WTC11 (cell line): ENCODE measurements at regions not wholly inside any gene's neighbourhood (a gene's known extent, or its start where the extent isn't known, plus 50 kb on each side); places are given as distances from the start of the nearest gene placed in this dataset.
A peak's percentile ranks its signal among the peaks of the same experiment; 100 is the strongest.
"Not testable (repeated sequence)": the region's sequence is repeated elsewhere in the genome, so short reads cannot be mapped to it uniquely, and the experiment has no call there.

Source experiments
- ATAC-seq: fragments of 200-7000 bp; cut with Tn5 transposase; 2 replicates; pipeline ENCODE4 v1.10.0; 2021; ENCODE audit warnings: mild to moderate bottlenecking, moderate library complexity
- CTCF ChIA-PET: fragments of 300-600 bp; sonication (Branson Sonifier 250); formaldehyde crosslinking; loops from one replicate; lab custom pipeline; 2021; ENCODE audit warnings: antibody characterized with exemption; lab: Charles Lee
- POLR2A ChIA-PET: fragments of 350-600 bp; sonication (Branson Sonifier 250); formaldehyde crosslinking; loops from one replicate; lab custom pipeline; 2021; ENCODE audit warnings: antibody characterized with exemption; lab: Charles Lee
- DNase-seq: peaks from one replicate; pipeline ENCODE4 v3.0.0; 2021; ENCODE audit warnings: low spot score
- H3K27ac Mint-ChIP-seq: 2 replicates; pipeline ENCODE4 v1.8.0; 2021; ENCODE audit warnings: mixed read lengths
- H3K27me3 Mint-ChIP-seq: 2 replicates; pipeline ENCODE4 v1.8.0; 2021; ENCODE audit warnings: low read depth, mild to moderate bottlenecking, moderate library complexity, mixed read lengths
- H3K36me3 Mint-ChIP-seq: 2 replicates; pipeline ENCODE4 v1.8.0; 2021; ENCODE audit warnings: mixed read lengths
- H3K4me1 Mint-ChIP-seq: 2 replicates; pipeline ENCODE4 v1.8.0; 2022; ENCODE audit warnings: mixed read lengths
- H3K4me3 Mint-ChIP-seq: 2 replicates; pipeline ENCODE4 v1.8.0; 2021; ENCODE audit warnings: mild to moderate bottlenecking, moderate library complexity, mixed read lengths
- H3K9me3 Mint-ChIP-seq: 2 replicates; pipeline ENCODE4 v1.8.0; 2021; ENCODE audit warnings: mixed read lengths

DNA sequence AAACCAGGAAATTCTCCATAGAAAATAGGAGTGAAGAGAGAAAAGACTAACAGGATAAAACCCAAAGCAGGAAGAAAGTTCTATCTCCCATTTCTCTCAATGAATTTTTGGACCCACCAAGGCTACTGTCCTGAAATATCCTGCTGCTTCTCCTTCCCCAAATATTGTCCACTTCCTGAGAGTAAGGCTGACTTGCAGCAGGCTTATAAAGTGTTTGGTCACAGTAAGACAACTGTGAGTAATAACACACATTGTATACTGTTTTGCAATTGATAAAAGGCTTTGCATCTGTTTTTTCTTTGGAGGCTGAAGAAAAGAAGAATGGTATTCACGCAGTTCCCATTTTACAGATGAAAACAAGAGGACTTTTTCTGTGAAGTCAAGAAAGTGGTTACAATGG lies 52.8 kb downstream of the FOXD4L6 start:
- DNase-seq, H3K36me3 Mint-ChIP-seq, H3K4me1 Mint-ChIP-seq, ATAC-seq, POLR2A ChIA-PET, H3K27ac Mint-ChIP-seq, CTCF ChIA-PET, H3K9me3 Mint-ChIP-seq: not testable (repeated sequence)
- Mint-ChIP-seq H3K4me3 (peak overlapping the region; percentile 69; the same call in 1 of the 2 replicates), H3K27me3 (peaks cover 78% of the 10 kb centered on the region)

DNA sequence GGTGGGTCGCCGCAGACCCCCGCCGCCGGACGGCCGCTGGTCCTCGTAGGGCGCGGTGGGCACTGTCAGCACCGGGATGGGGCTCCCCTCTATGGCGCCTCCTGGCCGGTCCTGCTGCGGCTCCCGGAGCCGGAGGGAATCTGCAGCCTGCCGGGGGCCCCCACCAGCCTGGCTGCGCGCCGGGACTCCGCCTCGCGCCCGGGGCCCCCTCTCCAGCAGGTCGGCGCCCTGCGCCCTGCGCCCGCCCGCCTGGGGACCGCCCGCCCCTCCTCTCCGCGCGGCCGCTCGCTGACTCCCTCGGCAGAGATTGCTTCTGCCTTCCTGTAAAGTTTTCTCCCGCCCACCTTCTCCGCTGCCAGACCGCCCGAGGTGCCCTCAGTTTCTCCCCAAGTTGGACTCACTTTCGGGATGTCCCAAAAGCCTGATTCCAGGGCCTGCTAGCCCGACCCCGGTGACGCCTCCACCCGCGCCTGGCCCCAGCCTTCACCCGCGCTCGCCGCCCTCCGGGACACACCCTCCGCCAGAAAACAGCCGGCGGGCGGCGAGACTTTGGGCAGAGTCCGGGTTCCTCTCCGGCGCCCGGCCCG lies 54.0 kb downstream of the FOXD4L6 start:
- peak overlapping the region; percentile 69 for H3K4me3 Mint-ChIP-seq
- ATAC-seq (peak; percentile 68), DNase-seq (peak; percentile 28)
- POLR2A ChIA-PET, H3K4me1 Mint-ChIP-seq, H3K36me3 Mint-ChIP-seq, H3K27ac Mint-ChIP-seq, CTCF ChIA-PET, H3K9me3 Mint-ChIP-seq: not testable (repeated sequence)
- peaks cover 80% of the 10 kb centered on the region for H3K27me3 Mint-ChIP-seq

- H3K4me3 Mint-ChIP-seq = peak overlapping the region; percentile 51
- POLR2A ChIA-PET, H3K9me3 Mint-ChIP-seq, CTCF ChIA-PET, DNase-seq, H3K4me1 Mint-ChIP-seq, H3K36me3 Mint-ChIP-seq, H3K27ac Mint-ChIP-seq: not testable (repeated sequence)
- H3K27me3 Mint-ChIP-seq = peaks cover 85% of the 10 kb centered on the region
- peak; percentile 26 for ATAC-seq
These were observed 54.8 kb downstream of the FOXD4L6 start for GRCh38 chr9:41073471-41074243.

DNA sequence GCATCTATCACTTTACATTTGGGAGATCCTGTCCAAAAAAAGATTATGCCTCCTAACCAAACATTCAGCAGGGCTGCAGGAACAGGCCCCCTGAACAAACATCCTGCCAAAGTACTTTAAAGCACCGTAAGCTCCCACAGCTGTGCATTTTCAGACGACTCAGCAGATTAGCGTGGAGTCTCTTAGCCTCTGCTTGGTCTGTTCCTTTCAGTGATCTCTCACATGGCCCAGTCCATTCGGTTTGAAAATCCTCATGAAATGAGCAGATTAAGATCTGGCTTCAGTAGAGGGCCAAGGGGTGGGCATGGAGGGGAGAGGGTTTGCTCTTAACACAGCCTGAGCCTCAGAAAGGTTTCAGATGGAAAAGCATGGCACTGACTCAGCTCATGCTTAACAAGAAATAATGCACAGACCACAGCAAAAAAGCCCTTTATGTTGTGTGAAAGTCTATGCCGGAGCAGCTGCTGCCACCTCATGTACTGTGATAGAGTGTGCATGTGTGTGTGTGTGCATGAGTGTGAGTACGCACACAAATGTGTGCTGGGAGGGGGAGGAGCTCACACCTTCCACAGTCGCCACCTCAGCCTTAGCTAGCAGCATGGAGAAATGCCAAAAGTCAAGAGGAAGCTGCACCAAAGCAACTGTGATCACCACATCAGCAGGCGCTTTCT lies 64.2 kb downstream of the FOXD4L6 start:
- H3K9me3 Mint-ChIP-seq, H3K4me3 Mint-ChIP-seq, H3K4me1 Mint-ChIP-seq, H3K27ac Mint-ChIP-seq, POLR2A ChIA-PET, H3K36me3 Mint-ChIP-seq, CTCF ChIA-PET, DNase-seq: not testable (repeated sequence)
- peak; percentile 43 for ATAC-seq
- H3K27me3 Mint-ChIP-seq = peaks cover 75% of the 10 kb centered on the region

DNA sequence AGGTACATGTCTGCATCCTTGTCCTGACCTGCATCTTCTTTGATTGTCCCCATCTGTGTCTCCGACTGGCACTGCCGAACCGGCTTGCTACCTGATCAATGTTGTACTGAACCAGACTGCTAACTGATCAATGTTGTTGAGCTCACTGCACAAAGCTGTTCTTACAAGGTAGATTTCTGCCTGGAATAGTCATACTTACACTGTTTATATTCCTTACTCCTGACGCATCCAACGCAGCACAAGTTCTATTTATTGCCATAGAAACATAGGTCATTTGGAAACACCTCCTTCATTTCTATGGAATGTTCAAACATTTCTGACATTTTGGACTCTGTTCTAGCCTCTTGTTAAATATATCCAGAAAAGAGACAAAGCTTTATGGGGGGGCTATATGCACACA lies 65.2 kb downstream of the FOXD4L6 start:
- Mint-ChIP-seq H3K9me3 (peaks cover 10% of the 10 kb centered on the region), H3K27me3 (peaks cover 74% of the 10 kb centered on the region)
- H3K4me3 Mint-ChIP-seq, H3K36me3 Mint-ChIP-seq, H3K27ac Mint-ChIP-seq, H3K4me1 Mint-ChIP-seq, POLR2A ChIA-PET, ATAC-seq, CTCF ChIA-PET, DNase-seq: not testable (repeated sequence)

GRCh38 chr9:41059603-41060002 lies 68.9 kb downstream of the FOXD4L6 start:
- DNase-seq, H3K27ac Mint-ChIP-seq, CTCF ChIA-PET, ATAC-seq, H3K4me1 Mint-ChIP-seq, H3K4me3 Mint-ChIP-seq, H3K36me3 Mint-ChIP-seq, POLR2A ChIA-PET: not testable (repeated sequence)
- Mint-ChIP-seq H3K27me3 (peaks cover 74% of the 10 kb centered on the region), H3K9me3 (peaks cover 14% of the 10 kb centered on the region)

DNA sequence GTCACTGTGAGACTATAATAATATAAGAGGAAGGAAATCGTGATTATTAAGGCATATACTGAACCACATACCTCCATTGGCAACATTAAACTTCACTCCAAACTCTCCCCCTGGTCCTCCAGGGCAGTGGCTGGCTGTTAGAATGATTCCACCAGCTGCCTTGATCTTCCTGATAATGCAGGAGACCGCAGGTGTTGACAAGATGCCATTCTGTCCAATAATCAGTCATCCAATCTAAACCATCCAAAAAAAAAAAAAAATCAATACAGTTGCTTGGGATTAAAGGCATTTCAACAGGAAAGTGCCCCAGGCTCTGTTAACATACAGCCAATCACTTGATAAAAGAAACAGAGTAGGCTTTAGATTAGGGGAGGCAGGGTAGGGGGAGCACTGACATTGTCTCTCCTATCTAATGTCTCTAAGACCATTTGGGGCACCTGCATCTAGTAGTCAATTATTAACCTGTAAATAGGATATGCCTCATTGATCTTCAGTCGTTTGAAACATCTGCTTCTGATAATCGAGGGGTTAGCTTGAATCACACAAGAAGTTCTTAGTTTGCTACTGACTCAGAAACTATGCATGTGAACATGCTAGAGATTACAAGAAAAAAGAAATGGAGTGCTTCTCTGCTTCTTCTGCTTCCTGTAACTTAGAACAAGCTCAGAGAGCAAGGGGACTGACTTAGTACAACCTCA lies 74.7 kb downstream of the FOXD4L6 start:
- H3K4me3 Mint-ChIP-seq, CTCF ChIA-PET, DNase-seq, H3K4me1 Mint-ChIP-seq, H3K27ac Mint-ChIP-seq, ATAC-seq, POLR2A ChIA-PET: not testable (repeated sequence)
- peaks cover 13% of the 10 kb centered on the region for H3K36me3 Mint-ChIP-seq
- peaks cover 63% of the 10 kb centered on the region for H3K27me3 Mint-ChIP-seq
- peaks cover 34% of the 10 kb centered on the region for H3K9me3 Mint-ChIP-seq

- ATAC-seq, H3K4me3 Mint-ChIP-seq, H3K4me1 Mint-ChIP-seq, DNase-seq, CTCF ChIA-PET, POLR2A ChIA-PET, H3K27ac Mint-ChIP-seq: not testable (repeated sequence)
- peaks cover 59% of the 10 kb centered on the region for H3K27me3 Mint-ChIP-seq
- peaks cover 33% of the 10 kb centered on the region for H3K9me3 Mint-ChIP-seq
- H3K36me3 Mint-ChIP-seq = peaks cover 13% of the 10 kb centered on the region
These were observed 79.8 kb downstream of the FOXD4L6 start for GRCh38 chr9:41048672-41049071.

DNA sequence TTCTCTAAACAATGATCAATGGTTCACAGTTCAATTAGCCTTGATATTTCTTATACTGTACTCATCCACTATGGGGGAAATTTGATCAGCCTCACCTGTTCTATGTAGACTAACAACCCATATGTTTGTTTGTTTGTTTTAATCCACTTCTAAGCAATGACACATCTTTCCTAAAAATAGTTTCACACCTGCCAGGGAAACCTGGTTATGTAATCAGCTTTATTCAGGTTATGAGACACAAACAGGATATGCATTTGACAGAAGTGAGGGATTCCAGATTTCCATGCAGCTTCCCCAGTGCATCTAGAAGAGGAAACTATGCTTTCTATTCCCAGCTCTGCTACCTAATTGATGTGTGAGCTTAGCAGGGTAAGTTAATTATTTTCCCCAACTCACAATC lies 80.7 kb downstream of the FOXD4L6 start:
- H3K4me1 Mint-ChIP-seq, H3K4me3 Mint-ChIP-seq, DNase-seq, ATAC-seq, H3K27ac Mint-ChIP-seq, CTCF ChIA-PET, POLR2A ChIA-PET: not testable (repeated sequence)
- Mint-ChIP-seq H3K27me3 (peaks cover 66% of the 10 kb centered on the region), H3K36me3 (peaks cover 13% of the 10 kb centered on the region), H3K9me3 (peaks cover 37% of the 10 kb centered on the region)

GRCh38 chr9:41044930-41045329 lies 83.6 kb downstream of the FOXD4L6 start:
- peaks cover 71% of the 10 kb centered on the region for H3K27me3 Mint-ChIP-seq
- not testable (repeated sequence) for H3K4me3 Mint-ChIP-seq

DNA sequence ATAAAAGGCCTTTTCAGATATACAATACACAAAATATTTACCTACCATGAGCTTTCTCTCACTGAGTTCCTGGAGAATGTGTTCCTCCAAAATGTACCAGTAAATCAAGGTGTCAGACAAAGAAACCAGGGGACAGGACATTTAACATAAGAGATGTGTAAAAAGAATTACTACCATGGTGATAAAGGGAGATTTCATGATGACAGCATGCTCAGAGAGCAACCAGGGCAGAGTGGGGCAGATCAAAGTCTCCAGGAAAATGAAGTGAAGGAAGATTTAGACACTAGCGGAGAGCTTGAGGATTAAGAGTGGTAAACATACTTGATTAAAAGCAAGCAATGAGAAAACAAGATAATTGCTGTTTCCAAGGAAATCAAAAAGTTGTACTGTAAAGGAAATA lies 85.0 kb downstream of the FOXD4L6 start:
- CTCF ChIA-PET, POLR2A ChIA-PET, DNase-seq, H3K4me1 Mint-ChIP-seq, H3K27ac Mint-ChIP-seq, H3K4me3 Mint-ChIP-seq, ATAC-seq: not testable (repeated sequence)
- Mint-ChIP-seq H3K36me3 (peaks cover 11% of the 10 kb centered on the region), H3K9me3 (peaks cover 31% of the 10 kb centered on the region), H3K27me3 (peaks cover 65% of the 10 kb centered on the region)

More at GRCh38 chr9:41044930-41045329, 83.6 kb downstream of the FOXD4L6 start:
- DNase-seq, POLR2A ChIA-PET, H3K4me1 Mint-ChIP-seq, CTCF ChIA-PET, H3K27ac Mint-ChIP-seq, ATAC-seq: not testable (repeated sequence)
- peaks cover 19% of the 10 kb centered on the region for H3K36me3 Mint-ChIP-seq
- H3K9me3 Mint-ChIP-seq = peaks cover 40% of the 10 kb centered on the region
